Right renal pelvis (tissue), 4 donors: ENCODE measurements at regions not wholly inside any gene's neighbourhood (a gene's known extent, or its start where the extent isn't known, plus 50 kb on each side); places are given as distances from the start of the nearest gene placed in this dataset.

ENCODE experiments used
- DNase-seq, 4 donors: peaks; one replicate each; pipeline ENCODE4 v3.0.0-alpha.2; 2013; ENCODE audit warnings: low read depth in 4 of 4, low spot score in 3 of 4, missing footprints in 1 of 4

GRCh38 chr2:122734766-122735424 lies 979.4 kb downstream of the TSN start:
- DNase-seq, result no peak

- DNase-seq, result no peak
Measured at GRCh38 chr2:122736279-122736678, 980.8 kb downstream of the TSN start.

GRCh38 chr2:122737429-122738077 lies 982.1 kb downstream of the TSN start:
- no peak for DNase-seq

GRCh38 chr2:122739732-122740593 lies 984.5 kb downstream of the TSN start:
- no peak for DNase-seq

- no peak for DNase-seq
Measured at GRCh38 chr2:122740594-122740948, 985.1 kb downstream of the TSN start.

GRCh38 chr2:122741403-122741802 lies 986.0 kb downstream of the TSN start:
- DNase-seq, result no peak

GRCh38 chr2:122743021-122743675 lies 987.7 kb downstream of the TSN start:
- no peak for DNase-seq

GRCh38 chr2:122745603-122746002 lies 990.2 kb downstream of the TSN start:
- no peak for DNase-seq

GRCh38 chr2:122747670-122748069 lies 992.2 kb downstream of the TSN start:
- DNase-seq, result no peak

GRCh38 chr2:122748552-122749011 lies 993.1 kb downstream of the TSN start:
- DNase-seq, result no peak

- no peak for DNase-seq
Measured at GRCh38 chr2:122749405-122749804, 994.0 kb downstream of the TSN start.

- DNase-seq, result no peak
Measured at GRCh38 chr2:122750095-122750494, 994.6 kb downstream of the TSN start.

- no peak for DNase-seq
Measured at GRCh38 chr2:122750808-122751207, 995.4 kb downstream of the TSN start.

- no peak for DNase-seq
Measured at GRCh38 chr2:122753336-122753735, 997.9 kb downstream of the TSN start.

- DNase-seq, result no peak
Measured at GRCh38 chr2:122754561-122754960, 999.1 kb downstream of the TSN start.

GRCh38 chr2:122755281-122755780 lies 999.9 kb downstream of the TSN start:
- DNase-seq, result no peak

GRCh38 chr2:122758967-122759366 lies 1003.5 kb downstream of the TSN start:
- DNase-seq, result no peak

GRCh38 chr2:122764014-122764413 lies 1008.6 kb downstream of the TSN start:
- DNase-seq, result no peak

- no peak for DNase-seq
Measured at GRCh38 chr2:122780251-122780650, 1024.8 kb downstream of the TSN start.

GRCh38 chr2:122794100-122794499 lies 1038.6 kb downstream of the TSN start:
- no peak for DNase-seq

GRCh38 chr2:122795763-122796162 lies 1040.3 kb downstream of the TSN start:
- no peak for DNase-seq
